DND-41 (cell line): ENCODE measurements at regions not wholly inside any gene's neighbourhood (a gene's known extent, or its start where the extent isn't known, plus 50 kb on each side); places are given as distances from the start of the nearest gene placed in this dataset.

Experiments
- ATAC-seq: fragments of 200-7000 bp; cut with Tn5 transposase; 3 replicates; pipeline ENCODE4 v1.9.1; 2021; ENCODE audit warnings: low read depth; ENCODE audit not compliant: insufficient read depth
- DNase-seq: peaks from one replicate; pipeline ENCODE4 v3.0.0-alpha.2; 2020
- H2AFZ ChIP-seq: 2 replicates; pipeline ENCODE4 v1.6.0; 2012; ENCODE audit warnings: low read depth, low read length
- H3K27ac ChIP-seq: 2 replicates; pipeline ENCODE4 v1.5.1; 2012; ENCODE audit warnings: low read length, inconsistent platforms
- H3K27me3 ChIP-seq: fragments of 200-600 bp; sonication (generic); 2 replicates; pipeline ENCODE4 v1.6.0; 2012; ENCODE audit warnings: low read length, mild to moderate bottlenecking, inconsistent platforms; ENCODE audit not compliant: insufficient read depth, poor library complexity
- H3K36me3 ChIP-seq: 2 replicates; pipeline ENCODE4 v1.5.1; 2012; ENCODE audit warnings: low read length, inconsistent platforms; ENCODE audit not compliant: insufficient read depth
- H3K4me1 ChIP-seq: 2 replicates; pipeline ENCODE4 v1.5.1; 2012; ENCODE audit warnings: mild to moderate bottlenecking, low read length; ENCODE audit not compliant: insufficient read depth
- H3K4me2 ChIP-seq: 2 replicates; pipeline ENCODE4 v1.6.0; 2012; ENCODE audit warnings: mild to moderate bottlenecking, moderate library complexity, low read length, inconsistent platforms; ENCODE audit not compliant: insufficient read depth
- H3K4me3 ChIP-seq, 2 experiments: fragments of 200-600 bp in 1 of 2; shearing (Covaris generic) in 1 of 2; 2 replicates each; pipeline ENCODE4 v1.5.1; 2012 to 2016; ENCODE audit warnings: inconsistent platforms in 2 of 2, low read length in 2 of 2, mild to moderate bottlenecking in 2 of 2, low read depth in 1 of 2, moderate library complexity in 1 of 2
- H3K79me2 ChIP-seq: 2 replicates; pipeline ENCODE4 v1.6.0; 2012; ENCODE audit warnings: low read length, inconsistent platforms; ENCODE audit not compliant: insufficient read depth
- H3K9ac ChIP-seq: 2 replicates; pipeline ENCODE4 v1.6.0; 2012; ENCODE audit warnings: low read depth, mild to moderate bottlenecking, inconsistent platforms, low read length, moderate library complexity
- H3K9me3 ChIP-seq: 2 replicates; pipeline ENCODE4 v1.5.1; 2012; ENCODE audit warnings: low read length, moderate library complexity, mild to moderate bottlenecking, inconsistent platforms; ENCODE audit not compliant: insufficient read depth, severe bottlenecking
- H4K20me1 ChIP-seq: 2 replicates; pipeline ENCODE4 v1.6.0; 2012; ENCODE audit warnings: low read length; ENCODE audit not compliant: insufficient read depth
- EZH2 ChIP-seq: IDR thresholded peaks from 3 replicates; pipeline ENCODE4 v1.6.1; 2012; ENCODE audit warnings: borderline replicate concordance, low read depth, mild to moderate bottlenecking, moderate library complexity, low read length, inconsistent platforms; ENCODE audit not compliant: severe bottlenecking
- TF ChIP-seq, protein P1 (sequence below): IDR thresholded peaks from 2 replicates; pipeline ENCODE4 v1.5.1; 2012; ENCODE audit warnings: borderline replicate concordance, low read length, moderate library complexity, mild to moderate bottlenecking; ENCODE audit not compliant: poor library complexity, severe bottlenecking; ENCODE audit errors: extremely low read depth

DNA sequence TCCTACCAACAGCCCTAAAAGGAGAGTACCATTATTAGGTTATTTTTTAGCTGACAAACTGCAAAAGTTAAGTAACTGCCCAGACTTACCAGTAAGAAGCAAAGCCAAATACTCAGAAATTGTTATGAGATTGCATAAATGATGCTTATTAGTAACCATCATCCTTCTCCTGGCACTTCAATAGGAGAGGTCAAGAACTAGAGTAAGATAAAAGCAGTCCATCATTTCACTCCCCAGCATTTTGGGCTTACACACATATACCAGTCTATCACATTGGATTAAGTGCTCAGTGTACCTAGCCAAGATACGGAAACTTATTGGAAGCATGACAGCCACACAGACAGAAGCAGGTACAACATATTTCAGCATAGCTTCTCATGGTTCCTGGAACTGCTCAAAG lies 142.8 kb upstream of the EGR2 start:
- H3K79me2 ChIP-seq: no peaks in the 10 kb centered on the region
- H3K9ac ChIP-seq: no peak overlapping the region
- no peak for DNase-seq
- ATAC-seq: no peak
- no peaks in the 10 kb centered on the region for H3K4me1 ChIP-seq
- H3K36me3 ChIP-seq: no peaks in the 10 kb centered on the region
- no peak overlapping the region for H3K27ac ChIP-seq
- H3K27me3 ChIP-seq: no peaks in the 10 kb centered on the region
- TF ChIP-seq, protein P1, sequence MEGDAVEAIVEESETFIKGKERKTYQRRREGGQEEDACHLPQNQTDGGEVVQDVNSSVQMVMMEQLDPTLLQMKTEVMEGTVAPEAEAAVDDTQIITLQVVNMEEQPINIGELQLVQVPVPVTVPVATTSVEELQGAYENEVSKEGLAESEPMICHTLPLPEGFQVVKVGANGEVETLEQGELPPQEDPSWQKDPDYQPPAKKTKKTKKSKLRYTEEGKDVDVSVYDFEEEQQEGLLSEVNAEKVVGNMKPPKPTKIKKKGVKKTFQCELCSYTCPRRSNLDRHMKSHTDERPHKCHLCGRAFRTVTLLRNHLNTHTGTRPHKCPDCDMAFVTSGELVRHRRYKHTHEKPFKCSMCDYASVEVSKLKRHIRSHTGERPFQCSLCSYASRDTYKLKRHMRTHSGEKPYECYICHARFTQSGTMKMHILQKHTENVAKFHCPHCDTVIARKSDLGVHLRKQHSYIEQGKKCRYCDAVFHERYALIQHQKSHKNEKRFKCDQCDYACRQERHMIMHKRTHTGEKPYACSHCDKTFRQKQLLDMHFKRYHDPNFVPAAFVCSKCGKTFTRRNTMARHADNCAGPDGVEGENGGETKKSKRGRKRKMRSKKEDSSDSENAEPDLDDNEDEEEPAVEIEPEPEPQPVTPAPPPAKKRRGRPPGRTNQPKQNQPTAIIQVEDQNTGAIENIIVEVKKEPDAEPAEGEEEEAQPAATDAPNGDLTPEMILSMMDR: no peak
- no peak for TF ChIP-seq EZH2
- no peak overlapping the region for H2AFZ ChIP-seq
- no peaks in the 10 kb centered on the region for H4K20me1 ChIP-seq
- H3K4me3 ChIP-seq: no peak overlapping the region
- H3K9me3 ChIP-seq: no peaks in the 10 kb centered on the region
- no peak overlapping the region for H3K4me2 ChIP-seq

DNA sequence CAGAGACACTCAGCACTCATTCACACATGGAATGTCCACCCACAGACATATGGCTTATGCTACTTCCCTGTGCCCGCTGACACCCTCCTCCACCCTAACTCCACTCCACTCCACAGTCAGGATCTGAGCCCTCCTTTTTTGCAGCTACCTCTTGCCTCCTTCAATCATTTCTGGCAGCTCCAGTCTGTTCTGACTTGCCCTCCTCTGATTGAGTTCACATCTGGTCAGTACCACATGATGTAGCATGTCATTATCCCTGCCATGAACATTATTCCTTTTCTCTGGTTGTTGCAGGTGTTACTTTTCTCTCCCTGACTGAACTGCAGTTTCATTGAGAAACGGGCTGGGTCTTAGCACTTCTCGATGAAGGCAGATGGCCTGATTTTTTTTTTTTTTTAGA lies 130.1 kb upstream of the EGR2 start:
- TF ChIP-seq EZH2: no peak
- TF ChIP-seq, protein P1: no peak
- H4K20me1 ChIP-seq: no peaks in the 10 kb centered on the region
- H3K4me3 ChIP-seq: no peak overlapping the region
- no peak overlapping the region for H3K9ac ChIP-seq
- no peaks in the 10 kb centered on the region for H3K4me1 ChIP-seq
- DNase-seq: no peak
- H2AFZ ChIP-seq: no peak overlapping the region
- no peaks in the 10 kb centered on the region for H3K36me3 ChIP-seq
- H3K27me3 ChIP-seq: no peaks in the 10 kb centered on the region
- no peak overlapping the region for H3K4me2 ChIP-seq
- no peak for ATAC-seq
- H3K9me3 ChIP-seq: peaks cover 4% of the 10 kb centered on the region
- no peak overlapping the region for H3K27ac ChIP-seq
- H3K79me2 ChIP-seq: no peaks in the 10 kb centered on the region

- TF ChIP-seq EZH2: no peak
- TF ChIP-seq, protein P1: no peak
- H4K20me1 ChIP-seq: no peaks in the 10 kb centered on the region
- no peak for ATAC-seq
Observed at GRCh38 chr10:62939698-62940097, 123.5 kb upstream of the EGR2 start.

DNA sequence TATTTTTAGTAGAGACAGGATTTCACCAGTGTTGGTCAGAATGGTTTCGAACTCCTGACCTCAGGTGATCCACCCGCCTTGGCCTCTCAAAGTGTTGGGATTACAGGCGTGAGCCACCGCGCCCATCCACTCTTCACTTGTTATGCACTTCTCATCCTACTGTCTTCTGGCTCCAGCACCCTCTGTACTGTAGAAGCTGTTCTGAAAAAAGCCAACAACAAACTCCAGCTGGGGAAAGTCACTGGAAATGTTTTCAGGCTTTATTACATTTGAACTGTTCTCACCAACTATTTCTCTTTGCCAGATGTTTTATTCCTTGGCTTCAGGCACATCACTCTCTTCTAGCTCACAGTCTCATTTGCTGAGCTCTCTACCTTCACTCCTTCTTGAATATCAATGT lies 122.5 kb upstream of the EGR2 start:
- ATAC-seq: no peak
- no peaks in the 10 kb centered on the region for H3K27me3 ChIP-seq
- H3K36me3 ChIP-seq: no peaks in the 10 kb centered on the region

More at GRCh38 chr10:62939698-62940097, 123.5 kb upstream of the EGR2 start:
- no peaks in the 10 kb centered on the region for H3K4me1 ChIP-seq
- no peak overlapping the region for H2AFZ ChIP-seq
- H3K9me3 ChIP-seq: no peaks in the 10 kb centered on the region
- DNase-seq: no peak
- no peaks in the 10 kb centered on the region for H3K36me3 ChIP-seq
- H3K27ac ChIP-seq: no peak overlapping the region
- H3K79me2 ChIP-seq: no peaks in the 10 kb centered on the region
- H3K27me3 ChIP-seq: no peaks in the 10 kb centered on the region
- no peak overlapping the region for H3K4me3 ChIP-seq
- no peak overlapping the region for H3K4me2 ChIP-seq
- no peak overlapping the region for H3K9ac ChIP-seq

More for the DNA sequence above, 122.5 kb upstream of the EGR2 start:
- no peaks in the 10 kb centered on the region for H4K20me1 ChIP-seq
- no peak for DNase-seq
- no peaks in the 10 kb centered on the region for H3K9me3 ChIP-seq
- no peak overlapping the region for H2AFZ ChIP-seq
- no peaks in the 10 kb centered on the region for H3K4me1 ChIP-seq
- no peak overlapping the region for H3K4me2 ChIP-seq
- no peak overlapping the region for H3K27ac ChIP-seq
- TF ChIP-seq, protein P1: no peak
- TF ChIP-seq EZH2: no peak
- H3K4me3 ChIP-seq: no peak overlapping the region
- no peak overlapping the region for H3K9ac ChIP-seq
- H3K79me2 ChIP-seq: no peaks in the 10 kb centered on the region
